B cell (primary cell): ENCODE measurements at regions not wholly inside any gene's neighbourhood (a gene's known extent, or its start where the extent isn't known, plus 50 kb on each side); places are given as distances from the start of the nearest gene placed in this dataset.

ENCODE experiments used
- ATAC-seq: fragments of 200-7000 bp; cut with Tn5 transposase; one replicate; pipeline ENCODE4 v1.10.0; 2021; ENCODE audit warnings: low read depth, mild to moderate bottlenecking, moderate number of reproducible peaks, moderate library complexity
- CTCF ChIA-PET: fragments of 350-600 bp; sonication (Branson Sonifier 250); formaldehyde crosslinking; loops from one replicate; lab custom pipeline; 2021; ENCODE audit warnings: antibody characterized with exemption, inconsistent platforms; lab: Charles Lee
- POLR2A ChIA-PET: fragments of 350-600 bp; sonication (Branson Sonifier 250); formaldehyde crosslinking; loops from one replicate; lab custom pipeline; 2021; ENCODE audit warnings: antibody characterized with exemption; lab: Charles Lee
- DNase-seq: peaks from one replicate; pipeline ENCODE4 v3.0.0; 2013
- H2AFZ ChIP-seq: 2 replicates; pipeline ENCODE4 v1.6.1; 2012; ENCODE audit warnings: mild to moderate bottlenecking, low read depth, low read length; ENCODE audit not compliant: insufficient read depth, poor library complexity, severe bottlenecking
- H3K27ac ChIP-seq, 2 donors: 1 replicate in 1 of 2; 2 replicates in 1 of 2; pipeline ENCODE4 v1.5.1; 2012 to 2013; ENCODE audit warnings: low read length in 2 of 2, mild to moderate bottlenecking in 2 of 2, moderate library complexity in 1 of 2
- H3K27me3 ChIP-seq, 4 experiments: fragments of 200-600 bp in 1 of 4; sonication (generic) in 1 of 4; replicated peaks in 1 of 4; 1 replicate in 2 of 4; 2 replicates in 2 of 4; pipeline versions ENCODE4 v1.6.1 to v1.7.0; 2013 to 2016; ENCODE audit warnings: low read length in 3 of 4, mild to moderate bottlenecking in 2 of 4, mixed read lengths in 1 of 4, moderate library complexity in 1 of 4; ENCODE audit not compliant: insufficient read depth in 4 of 4, control insufficient read depth in 3 of 4; ENCODE audit errors: control extremely low read depth in 1 of 4
- H3K36me3 ChIP-seq, 2 experiments: replicated peaks in 1 of 2; 1 replicate in 1 of 2; 2 replicates in 1 of 2; pipeline versions ENCODE4 v1.6.1 to v1.7.1; 2013; ENCODE audit warnings: low read length in 1 of 2; ENCODE audit not compliant: insufficient read depth in 2 of 2, control insufficient read depth in 1 of 2; ENCODE audit errors: control extremely low read depth in 1 of 2, extremely low read depth in 1 of 2
- H3K4me1 ChIP-seq, 2 donors: fragments of 200-600 bp in 1 of 2; sonication (generic) in 1 of 2; 1 replicate in 1 of 2; 2 replicates in 1 of 2; pipeline versions ENCODE4 v1.5.1 to v1.6.1; 2013 to 2017; ENCODE audit warnings: low read length in 2 of 2; ENCODE audit not compliant: control insufficient read depth in 2 of 2, insufficient read depth in 2 of 2
- H3K4me2 ChIP-seq: replicated peaks from 2 replicates; pipeline ENCODE3; 2012; ENCODE audit warnings: mild to moderate bottlenecking, low read depth, low read length; ENCODE audit not compliant: poor library complexity, severe bottlenecking
- H3K4me3 ChIP-seq, 5 experiments: fragments of 200-600 bp in 1 of 5; sonication (generic) in 1 of 5; 1 replicate in 3 of 5; 2 replicates in 2 of 5; pipeline versions ENCODE4 v1.5.1 to v1.7.0; 2011 to 2016; ENCODE audit warnings: low read length in 4 of 5, mild to moderate bottlenecking in 4 of 5, low read depth in 2 of 5, control low read depth in 1 of 5, moderate library complexity in 1 of 5; ENCODE audit not compliant: insufficient read depth in 1 of 5; ENCODE audit errors: control extremely low read depth in 1 of 5, extremely low read depth in 1 of 5
- H3K79me2 ChIP-seq: fragments of 200-600 bp; sonication (generic); one replicate; pipeline ENCODE4 v1.6.0; 2016; ENCODE audit warnings: low read length; ENCODE audit not compliant: control insufficient read depth, insufficient read depth
- H3K9ac ChIP-seq: fragments of 200-600 bp; sonication (generic); 2 replicates; pipeline ENCODE4 v1.6.1; 2017; ENCODE audit warnings: mild to moderate bottlenecking, low read length, moderate library complexity
- H3K9me3 ChIP-seq, 3 donors: one replicate each; pipeline versions ENCODE4 v1.6.1 to v1.7.1; 2013; ENCODE audit warnings: low read length in 2 of 3; ENCODE audit not compliant: control insufficient read depth in 2 of 3, insufficient read depth in 1 of 3; ENCODE audit errors: control extremely low read depth in 1 of 3
- H4K20me1 ChIP-seq: 2 replicates; pipeline ENCODE4 v1.6.0; 2012; ENCODE audit warnings: mild to moderate bottlenecking, low read length; ENCODE audit not compliant: insufficient read depth, control insufficient read depth, poor library complexity, severe bottlenecking
- H3K27ac Mint-ChIP-seq: one replicate; pipeline ENCODE4 v1.8.0; 2021; ENCODE audit warnings: mixed read lengths
- H3K27me3 Mint-ChIP-seq: one replicate; pipeline ENCODE4 v1.8.0; 2021; ENCODE audit warnings: mixed read lengths
- H3K4me1 Mint-ChIP-seq: one replicate; pipeline ENCODE4 v1.8.0; 2021; ENCODE audit warnings: mixed read lengths
- H3K4me3 Mint-ChIP-seq: one replicate; pipeline ENCODE4 v1.8.0; 2021; ENCODE audit warnings: mixed read lengths
- H3K9me3 Mint-ChIP-seq: one replicate; pipeline ENCODE4 v1.8.0; 2022; ENCODE audit warnings: mixed read lengths; ENCODE audit not compliant: insufficient read depth
- EZH2 ChIP-seq: IDR thresholded peaks from 2 replicates; pipeline ENCODE4 v1.6.1; 2012; ENCODE audit warnings: borderline replicate concordance, low read depth, mild to moderate bottlenecking, moderate library complexity, low read length; ENCODE audit not compliant: insufficient read depth, poor library complexity, severe bottlenecking
- WGBS: methylation state at CpG from one replicate; pipeline ENCODE4 v1.1.5; 2013; ENCODE audit warnings: missing lambda C conversion rate; ENCODE audit not compliant: insufficient coverage; 5-methylcytosine and 5-hydroxymethylcytosine counted together
- intact Hi-C: fragments of 100-400 bp; cut with micrococcal nuclease; formaldehyde crosslinking; loops from one replicate; pipeline ENCODE4 v1.10.0; 2022
- TF ChIP-seq, protein P1 (sequence below): fragments of 200-600 bp; IDR thresholded peaks from one replicate; pipeline ENCODE4 v1.8.0; 2022; ENCODE audit warnings: antibody characterized with exemption, mild to moderate bottlenecking

DNA sequence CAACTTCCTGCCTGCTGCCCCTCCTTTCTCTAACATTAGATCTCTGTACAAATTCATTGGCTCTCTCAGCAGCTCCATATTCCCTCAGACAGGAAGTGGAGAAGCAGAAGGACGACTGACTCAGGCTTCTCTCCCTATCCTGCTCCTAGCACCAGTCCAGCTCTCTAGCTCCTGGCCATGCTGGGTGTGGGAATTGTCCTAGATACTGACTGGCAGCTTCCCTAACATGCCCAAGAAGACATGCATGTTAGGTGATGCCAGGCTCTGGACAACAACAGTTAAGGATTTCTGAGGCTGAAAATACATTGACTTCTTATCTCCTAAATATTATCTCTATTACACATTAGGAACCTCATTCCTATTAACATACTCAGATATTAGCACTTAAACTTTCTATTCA lies 292.9 kb downstream of the IKZF2 start:
- H4K20me1 ChIP-seq, result no peaks in the 10 kb centered on the region
- Mint-ChIP-seq H3K9me3 (peaks cover 12% of the 10 kb centered on the region), H3K4me3 (no peak overlapping the region), H3K27ac (no peak overlapping the region), H3K4me1 (no peaks in the 10 kb centered on the region), H3K27me3 (no peaks in the 10 kb centered on the region)
- no peak overlapping the region for H2AFZ ChIP-seq
- peaks cover 4 to 18% (median 6%) of the 10 kb centered on the region in 3 donors for H3K9me3 ChIP-seq
- intact Hi-C loops, result no loop called here
- H3K27ac ChIP-seq, result no peak overlapping the region
- H3K4me2 ChIP-seq, result no peak overlapping the region
- CTCF ChIA-PET, result no interaction called here
- H3K36me3 ChIP-seq, result no peaks in the 10 kb centered on the region
- POLR2A ChIA-PET, result no interaction called here
- H3K27me3 ChIP-seq, result no peaks in the 10 kb centered on the region
- no peak overlapping the region for H3K9ac ChIP-seq
- TF ChIP-seq, protein P1, sequence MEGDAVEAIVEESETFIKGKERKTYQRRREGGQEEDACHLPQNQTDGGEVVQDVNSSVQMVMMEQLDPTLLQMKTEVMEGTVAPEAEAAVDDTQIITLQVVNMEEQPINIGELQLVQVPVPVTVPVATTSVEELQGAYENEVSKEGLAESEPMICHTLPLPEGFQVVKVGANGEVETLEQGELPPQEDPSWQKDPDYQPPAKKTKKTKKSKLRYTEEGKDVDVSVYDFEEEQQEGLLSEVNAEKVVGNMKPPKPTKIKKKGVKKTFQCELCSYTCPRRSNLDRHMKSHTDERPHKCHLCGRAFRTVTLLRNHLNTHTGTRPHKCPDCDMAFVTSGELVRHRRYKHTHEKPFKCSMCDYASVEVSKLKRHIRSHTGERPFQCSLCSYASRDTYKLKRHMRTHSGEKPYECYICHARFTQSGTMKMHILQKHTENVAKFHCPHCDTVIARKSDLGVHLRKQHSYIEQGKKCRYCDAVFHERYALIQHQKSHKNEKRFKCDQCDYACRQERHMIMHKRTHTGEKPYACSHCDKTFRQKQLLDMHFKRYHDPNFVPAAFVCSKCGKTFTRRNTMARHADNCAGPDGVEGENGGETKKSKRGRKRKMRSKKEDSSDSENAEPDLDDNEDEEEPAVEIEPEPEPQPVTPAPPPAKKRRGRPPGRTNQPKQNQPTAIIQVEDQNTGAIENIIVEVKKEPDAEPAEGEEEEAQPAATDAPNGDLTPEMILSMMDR, result no peak
- TF ChIP-seq EZH2, result no peak
- no peak overlapping the region for H3K4me3 ChIP-seq
- H3K4me1 ChIP-seq, result no peaks in the 10 kb centered on the region
- no CpG with 5 or more reads among the region's 1 CpG for WGBS
- ATAC-seq (no peak), DNase-seq (no peak)
- no peaks in the 10 kb centered on the region for H3K79me2 ChIP-seq

DNA sequence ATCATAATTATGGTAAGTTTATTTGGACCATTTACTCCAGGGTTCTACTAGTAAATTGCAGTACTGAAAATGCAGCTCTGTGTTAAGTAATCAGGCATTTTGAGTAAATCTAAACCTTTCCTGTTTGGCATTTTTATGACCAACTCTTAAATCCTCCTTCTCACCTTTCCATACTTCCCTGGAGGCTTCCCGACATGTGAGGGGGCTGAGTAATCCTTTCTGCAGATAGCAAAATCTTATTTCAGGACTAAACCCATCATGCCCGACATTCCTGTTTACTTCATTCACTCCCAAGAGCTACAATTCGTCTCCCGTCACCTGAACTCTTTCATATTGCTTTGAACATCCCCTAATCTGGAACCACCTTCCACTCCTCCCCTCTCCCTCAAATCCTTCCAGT lies 296.6 kb downstream of the IKZF2 start:
- H3K79me2 ChIP-seq, result no peaks in the 10 kb centered on the region
- no peak overlapping the region for H3K4me3 Mint-ChIP-seq
- DNase-seq (no peak), ATAC-seq (no peak)
- no peaks in the 10 kb centered on the region for H4K20me1 ChIP-seq
- H3K9me3 Mint-ChIP-seq, result peaks cover 2% of the 10 kb centered on the region
- H3K27ac Mint-ChIP-seq, result no peak overlapping the region
- CTCF ChIA-PET, result no interaction called here
- H3K4me2 ChIP-seq, result no peak overlapping the region
- H3K27ac ChIP-seq, result no peak overlapping the region
- intact Hi-C loops, result no loop called here
- POLR2A ChIA-PET, result no interaction called here
- no peak for TF ChIP-seq EZH2
- TF ChIP-seq, protein P1, result no peak
- no peaks in the 10 kb centered on the region for H3K27me3 ChIP-seq
- 90% methylated on average over 4 of the region's 4 CpGs for WGBS
- H3K9ac ChIP-seq, result no peak overlapping the region
- no peaks in the 10 kb centered on the region for H3K27me3 Mint-ChIP-seq
- no peaks in the 10 kb centered on the region for H3K9me3 ChIP-seq
- H3K36me3 ChIP-seq, result no peaks in the 10 kb centered on the region
- H3K4me3 ChIP-seq, result no peak overlapping the region
- no peaks in the 10 kb centered on the region for H3K4me1 Mint-ChIP-seq
- H3K4me1 ChIP-seq, result no peaks in the 10 kb centered on the region
- no peak overlapping the region for H2AFZ ChIP-seq
